ENCODE measurements at regions not wholly inside any gene's neighbourhood (a gene's known extent, or its start where the extent isn't known, plus 50 kb on each side); places are given as distances from the start of the nearest gene placed in this dataset.
"Not testable (repeated sequence)": the region's sequence is repeated elsewhere in the genome, so short reads cannot be mapped to it uniquely, and the experiment has no call there.

GRCh38 chr3:160102001-160102400 is 113.4 kb downstream of the IL12A start:
- H3K27ac ChIP-seq (ENCODE audit: low read depth, low read length); H3K27me3 ChIP-seq (replicated peaks in 1 of 4; ENCODE audit: control insufficient read depth in 3 of 4, extremely low read depth in 1 of 4, insufficient read depth in 3 of 4, low read length in 3 of 4); H3K36me3 ChIP-seq (ENCODE audit: control insufficient read depth in 2 of 4, insufficient read depth in 4 of 4, low read length in 3 of 4); H3K4me2 ChIP-seq (ENCODE audit: insufficient read depth in 1 of 2, low read depth in 2 of 2, low read length in 2 of 2); H3K4me3 ChIP-seq (ENCODE audit: extremely low read depth in 1 of 4, insufficient read depth in 2 of 4, low read depth in 3 of 4, low read length in 4 of 4); H4K8ac ChIP-seq (ENCODE audit: extremely low read depth, insufficient read depth, low read length); H3K4me1 ChIP-seq (replicated peaks in 1 of 4; ENCODE audit: control insufficient read depth in 3 of 4, insufficient read depth in 4 of 4, low read length in 3 of 4); H4K20me1 ChIP-seq (replicated peaks in 1 of 2; ENCODE audit: control insufficient read depth in 1 of 2, insufficient read depth in 2 of 2, low read length in 2 of 2); H2BK5ac ChIP-seq (ENCODE audit: low read depth, low read length); H3K9ac ChIP-seq (replicated peaks in 1 of 4; ENCODE audit: extremely low read depth in 1 of 4, low read depth in 3 of 4, low read length in 3 of 4); H2BK15ac ChIP-seq (ENCODE audit: low read length); H2BK120ac ChIP-seq (replicated peaks; ENCODE audit: low read depth, low read length); H2AK5ac ChIP-seq (ENCODE audit: low read depth, low read length); H3K79me1 ChIP-seq (ENCODE audit: low read depth, low read length); H4K91ac ChIP-seq (replicated peaks; ENCODE audit: insufficient read length, low read length); DNase-seq (ENCODE audit: low read depth in 1 of 2, low spot score in 2 of 2); H3K14ac ChIP-seq (ENCODE audit: insufficient read length); H3K23me2 ChIP-seq (ENCODE audit: low read depth, low read length); H3K79me2 ChIP-seq (ENCODE audit: control insufficient read depth in 1 of 2, insufficient read depth in 2 of 2, low read length in 2 of 2); H3K56ac ChIP-seq (replicated peaks; ENCODE audit: insufficient read length, low read depth, low read length); FAIRE-seq; H4K5ac ChIP-seq (ENCODE audit: insufficient read length, low read depth, low read length); H3K9me3 ChIP-seq (ENCODE audit: insufficient read depth in 2 of 2, low read depth in 1 of 2, low read length in 1 of 2); H2AFZ ChIP-seq (ENCODE audit: low read length); H3K23ac ChIP-seq (ENCODE audit: insufficient read length); H2BK12ac ChIP-seq (ENCODE audit: low read depth, low read length); H3K4ac ChIP-seq (replicated peaks; ENCODE audit: insufficient read length, low read depth, low read length); H2BK20ac ChIP-seq (ENCODE audit: low read length); H3K18ac ChIP-seq (ENCODE audit: extremely low read depth, low read length); POLR2A ChIA-PET (ENCODE audit: partially characterized antibody): not testable (repeated sequence)
- WGBS, 2 experiments (ENCODE audit: extremely low coverage in 1 of 2, insufficient coverage in 1 of 2, insufficient read length in 1 of 2, insufficient replicate concordance in 2 of 2, low coverage in 1 of 2, low lambda C conversion rate in 2 of 2, missing lambda C conversion rate in 1 of 2), result 94% methylated on average over 7 of the region's 7 CpGs; no CpG with 5 or more reads in 1 of the 2 experiments
- CTCF ChIA-PET (ENCODE audit: partially characterized antibody), result interaction anchor here (0.7 kb wide), 1 partner anchor 48 kb away, joined by 3 read pairs; no protein-coding TSS in a partner anchor

All from H1 (cell line).